ENCODE measurements at regions not wholly inside any gene's neighbourhood (a gene's known extent, or its start where the extent isn't known, plus 50 kb on each side); places are given as distances from the start of the nearest gene placed in this dataset.

- H3K27me3 ChIP-seq, result no peaks in the 10 kb centered on the region
- no peaks in the 10 kb centered on the region for H3K4me1 ChIP-seq
- DNase-seq, result no peak
- no peak for ATAC-seq
- TF ChIP-seq, protein P1, sequence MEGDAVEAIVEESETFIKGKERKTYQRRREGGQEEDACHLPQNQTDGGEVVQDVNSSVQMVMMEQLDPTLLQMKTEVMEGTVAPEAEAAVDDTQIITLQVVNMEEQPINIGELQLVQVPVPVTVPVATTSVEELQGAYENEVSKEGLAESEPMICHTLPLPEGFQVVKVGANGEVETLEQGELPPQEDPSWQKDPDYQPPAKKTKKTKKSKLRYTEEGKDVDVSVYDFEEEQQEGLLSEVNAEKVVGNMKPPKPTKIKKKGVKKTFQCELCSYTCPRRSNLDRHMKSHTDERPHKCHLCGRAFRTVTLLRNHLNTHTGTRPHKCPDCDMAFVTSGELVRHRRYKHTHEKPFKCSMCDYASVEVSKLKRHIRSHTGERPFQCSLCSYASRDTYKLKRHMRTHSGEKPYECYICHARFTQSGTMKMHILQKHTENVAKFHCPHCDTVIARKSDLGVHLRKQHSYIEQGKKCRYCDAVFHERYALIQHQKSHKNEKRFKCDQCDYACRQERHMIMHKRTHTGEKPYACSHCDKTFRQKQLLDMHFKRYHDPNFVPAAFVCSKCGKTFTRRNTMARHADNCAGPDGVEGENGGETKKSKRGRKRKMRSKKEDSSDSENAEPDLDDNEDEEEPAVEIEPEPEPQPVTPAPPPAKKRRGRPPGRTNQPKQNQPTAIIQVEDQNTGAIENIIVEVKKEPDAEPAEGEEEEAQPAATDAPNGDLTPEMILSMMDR (IDR thresholded peaks at IDR 0.05), result no peak
- intact Hi-C loops (cut with DNase I), result no loop called here
- no peaks in the 10 kb centered on the region for H3K9me3 ChIP-seq
- no peak overlapping the region for H3K4me3 ChIP-seq
- no peaks in the 10 kb centered on the region for H3K36me3 ChIP-seq
- H3K27ac ChIP-seq, result no peak overlapping the region
These were observed 428.1 kb downstream of the MED13L start for GRCh38 chr12:115849262-115849943.

DNA sequence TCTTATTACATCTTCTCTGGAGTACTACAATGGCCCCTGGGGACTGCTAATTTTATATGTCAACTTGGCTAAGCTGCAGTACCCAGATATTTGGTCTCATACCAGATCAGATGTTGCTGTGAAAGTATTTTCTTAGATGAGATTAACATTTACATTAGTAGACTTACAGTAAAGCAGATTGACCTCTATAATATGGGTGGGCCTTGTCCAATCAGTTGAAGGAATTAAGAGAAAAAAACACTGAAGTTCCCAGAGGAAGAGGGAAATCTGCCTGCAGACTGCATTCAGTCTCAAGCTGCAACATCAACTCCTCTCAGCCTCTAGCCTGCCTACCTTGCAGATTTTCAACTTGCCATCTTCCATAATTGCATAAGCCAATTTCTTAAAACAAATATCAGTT lies 430.1 kb downstream of the MED13L start:
- ATAC-seq (no peak), DNase-seq (no peak)
- TF ChIP-seq, protein P1 (IDR thresholded peaks at IDR 0.05), result no peak
- Histone ChIP-seq H3K4me1 (no peaks in the 10 kb centered on the region), H3K9me3 (no peaks in the 10 kb centered on the region), H3K27ac (no peak overlapping the region), H3K36me3 (no peaks in the 10 kb centered on the region), H3K4me3 (no peak overlapping the region), H3K27me3 (no peaks in the 10 kb centered on the region)
- intact Hi-C loops (cut with DNase I), result no loop called here

DNA sequence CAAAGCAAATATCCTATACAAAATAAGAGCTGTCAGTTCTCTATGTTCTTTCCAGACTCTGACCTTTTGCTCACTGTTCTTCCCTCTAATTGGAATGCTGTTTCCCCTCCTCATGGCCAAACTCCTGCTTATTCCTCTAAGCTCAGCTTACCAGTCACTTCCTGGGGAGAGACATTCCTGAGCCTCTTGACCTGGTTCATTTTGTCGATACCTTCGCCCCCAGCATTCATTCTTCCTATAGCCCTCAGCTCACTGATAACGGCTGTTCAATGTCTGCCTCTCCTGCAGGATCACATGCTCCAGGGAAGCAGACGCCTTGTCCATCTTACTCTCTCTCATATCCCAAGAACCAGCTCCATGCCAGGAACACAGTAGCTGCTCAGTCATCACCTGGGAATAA lies 431.0 kb downstream of the MED13L start:
- Histone ChIP-seq H3K9me3 (no peaks in the 10 kb centered on the region), H3K36me3 (no peaks in the 10 kb centered on the region), H3K27me3 (no peaks in the 10 kb centered on the region), H3K27ac (no peak overlapping the region), H3K4me1 (no peaks in the 10 kb centered on the region), H3K4me3 (no peak overlapping the region)
- DNase-seq (no peak), ATAC-seq (no peak)
- intact Hi-C loops (cut with DNase I), result no loop called here
- TF ChIP-seq, protein P1 (IDR thresholded peaks at IDR 0.05), result no peak

GRCh38 chr12:115840159-115840558 lies 437.3 kb downstream of the MED13L start:
- H3K9me3 ChIP-seq, result no peaks in the 10 kb centered on the region
- ATAC-seq (no peak), DNase-seq (no peak)
- H3K27ac ChIP-seq, result no peak overlapping the region
- H3K4me3 ChIP-seq, result no peak overlapping the region
- intact Hi-C loops (cut with DNase I), result no loop called here
- TF ChIP-seq, protein P1 (IDR thresholded peaks at IDR 0.05), result no peak
- no peaks in the 10 kb centered on the region for H3K36me3 ChIP-seq
- H3K27me3 ChIP-seq, result no peaks in the 10 kb centered on the region
- H3K4me1 ChIP-seq, result no peaks in the 10 kb centered on the region

DNA sequence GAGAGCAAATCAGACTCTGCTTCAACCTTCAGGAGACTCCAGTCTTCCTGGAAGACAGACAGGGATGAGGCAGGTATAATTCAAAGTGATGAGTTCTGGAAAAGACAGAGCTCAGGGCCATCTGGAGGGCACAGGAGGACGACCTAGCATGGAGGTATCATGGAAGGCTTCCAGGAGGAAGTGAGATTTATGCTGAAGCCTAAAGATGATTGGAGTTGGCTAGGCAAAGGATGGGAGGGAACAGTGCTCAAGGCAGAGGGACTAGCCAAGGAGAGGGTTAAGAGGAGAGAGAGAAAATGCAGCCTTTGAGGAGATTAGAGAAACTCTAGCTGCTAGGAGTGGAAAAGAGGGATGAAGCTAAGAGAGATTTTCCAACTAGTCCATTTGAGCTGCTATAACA lies 438.5 kb downstream of the MED13L start:
- Histone ChIP-seq H3K4me1 (no peaks in the 10 kb centered on the region), H3K27me3 (no peaks in the 10 kb centered on the region), H3K27ac (no peak overlapping the region), H3K36me3 (no peaks in the 10 kb centered on the region), H3K9me3 (no peaks in the 10 kb centered on the region), H3K4me3 (no peak overlapping the region)
- intact Hi-C loops (cut with DNase I), result no loop called here
- ATAC-seq, result no peak
- no peak for DNase-seq
- TF ChIP-seq, protein P1 (IDR thresholded peaks at IDR 0.05), result no peak

DNA sequence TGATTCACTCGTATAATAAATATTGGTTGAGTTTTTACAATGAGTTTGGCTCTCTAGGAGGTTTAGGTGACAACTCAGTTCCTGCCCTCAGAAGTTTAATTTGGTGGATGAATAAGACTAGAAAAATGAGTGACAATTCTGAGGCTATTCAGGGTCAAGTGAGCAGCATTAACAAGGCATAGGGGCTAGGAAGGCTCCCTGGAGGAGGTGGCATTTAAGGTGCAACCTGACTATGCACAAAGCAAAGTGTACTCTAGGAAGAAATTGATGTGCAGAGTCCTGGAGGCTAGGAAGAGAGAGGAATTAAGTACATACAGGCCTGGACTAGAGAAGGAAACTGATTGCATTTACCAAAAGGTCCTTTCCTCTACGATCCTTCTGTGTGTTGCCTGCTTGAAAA lies 440.3 kb downstream of the MED13L start:
- no peak overlapping the region for H3K27ac ChIP-seq
- intact Hi-C loops (cut with DNase I), result no loop called here
- ATAC-seq (no peak), DNase-seq (no peak)
- no peaks in the 10 kb centered on the region for H3K27me3 ChIP-seq
- H3K36me3 ChIP-seq, result no peaks in the 10 kb centered on the region
- no peak overlapping the region for H3K4me3 ChIP-seq
- no peaks in the 10 kb centered on the region for H3K4me1 ChIP-seq
- TF ChIP-seq, protein P1 (IDR thresholded peaks at IDR 0.05), result no peak
- H3K9me3 ChIP-seq, result no peaks in the 10 kb centered on the region
